NCI-H2171 (cell line): ENCODE measurements at regions not wholly inside any gene's neighbourhood (a gene's known extent, or its start where the extent isn't known, plus 50 kb on each side); places are given as distances from the start of the nearest gene placed in this dataset.
"Not testable (repeated sequence)": the region's sequence is repeated elsewhere in the genome, so short reads cannot be mapped to it uniquely, and the experiment has no call there.

ENCODE experiments used
- DNase-seq: peaks from one replicate; lab custom pipeline; 2025; lab: John Stamatoyannopoulos, UW

GRCh38 chr10:117457932-117458331, 82.7 kb upstream of the PDZD8 start:
- DNase-seq, result no peak

- no peak for DNase-seq
Observed at GRCh38 chr10:117457071-117457810, 82.0 kb upstream of the PDZD8 start.

GRCh38 chr10:117455346-117455745, 80.1 kb upstream of the PDZD8 start:
- DNase-seq, result no peak

GRCh38 chr10:117454502-117454901, 79.3 kb upstream of the PDZD8 start:
- no peak for DNase-seq

GRCh38 chr10:117453484-117453883, 78.2 kb upstream of the PDZD8 start:
- not testable (repeated sequence) for DNase-seq

- DNase-seq, result no peak
Observed at GRCh38 chr10:117450940-117451339, 75.7 kb upstream of the PDZD8 start.

- no peak for DNase-seq
Observed at GRCh38 chr10:117449636-117450035, 74.4 kb upstream of the PDZD8 start.

GRCh38 chr10:117448802-117449201, 73.6 kb upstream of the PDZD8 start:
- no peak for DNase-seq

GRCh38 chr10:117445992-117446391, 70.8 kb upstream of the PDZD8 start:
- no peak for DNase-seq

- DNase-seq, result no peak
Observed at GRCh38 chr10:117444497-117445040, 69.3 kb upstream of the PDZD8 start.

- no peak for DNase-seq
Observed at GRCh38 chr10:117443686-117444041, 68.4 kb upstream of the PDZD8 start.

GRCh38 chr10:117442944-117443685, 67.9 kb upstream of the PDZD8 start:
- DNase-seq, result peak; percentile 1

- DNase-seq, result no peak
Observed at GRCh38 chr10:117442521-117442920, 67.3 kb upstream of the PDZD8 start.

GRCh38 chr10:117441812-117442443, 66.7 kb upstream of the PDZD8 start:
- no peak for DNase-seq

GRCh38 chr10:117441361-117441760, 66.1 kb upstream of the PDZD8 start:
- DNase-seq, result no peak

- no peak for DNase-seq
Observed at GRCh38 chr10:117439243-117439912, 64.1 kb upstream of the PDZD8 start.

GRCh38 chr10:117432866-117433265, 57.6 kb upstream of the PDZD8 start:
- DNase-seq, result no peak

GRCh38 chr10:117431160-117431559, 55.9 kb upstream of the PDZD8 start:
- no peak for DNase-seq

GRCh38 chr10:117430535-117430934, 55.3 kb upstream of the PDZD8 start:
- DNase-seq, result not testable (repeated sequence)

GRCh38 chr10:117429643-117430265, 54.5 kb upstream of the PDZD8 start:
- no peak for DNase-seq

- DNase-seq, result no peak
Observed at GRCh38 chr10:117427356-117427755, 52.1 kb upstream of the PDZD8 start.
